IPS-20b (cell line): ENCODE measurements at regions not wholly inside any gene's neighbourhood (a gene's known extent, or its start where the extent isn't known, plus 50 kb on each side); places are given as distances from the start of the nearest gene placed in this dataset.

Experiments used
- H3K27ac ChIP-seq: one replicate; pipeline ENCODE4 v1.5.1; 2013; ENCODE audit warnings: low read length
- H3K27me3 ChIP-seq: 2 replicates; pipeline ENCODE4 v1.6.1; 2013; ENCODE audit warnings: mild to moderate bottlenecking, low read length, inconsistent platforms; ENCODE audit not compliant: insufficient read depth
- H3K36me3 ChIP-seq: 2 replicates; pipeline ENCODE4 v1.6.1; 2013; ENCODE audit warnings: low read depth, mild to moderate bottlenecking, inconsistent platforms, low read length, moderate library complexity; ENCODE audit not compliant: insufficient read depth
- H3K4me1 ChIP-seq: 2 replicates; pipeline ENCODE4 v1.6.1; 2013; ENCODE audit warnings: mild to moderate bottlenecking, control low read depth, inconsistent platforms, low read length, moderate library complexity; ENCODE audit not compliant: insufficient read depth
- H3K4me3 ChIP-seq: 2 replicates; pipeline ENCODE4 v1.5.1; 2013; ENCODE audit warnings: mild to moderate bottlenecking, low read length, inconsistent platforms
- H3K9ac ChIP-seq: 2 replicates; pipeline ENCODE4 v1.6.1; 2013; ENCODE audit warnings: low read depth, mild to moderate bottlenecking, inconsistent platforms, low read length, moderate library complexity
- H3K9me3 ChIP-seq: 2 replicates; pipeline ENCODE4 v1.6.1; 2013; ENCODE audit warnings: mild to moderate bottlenecking, low read depth, low read length, inconsistent platforms; ENCODE audit not compliant: insufficient read depth

GRCh38 chr5:125152461-125153189, 406.2 kb upstream of the ZNF608 start:
- Histone ChIP-seq H3K4me1 (peaks cover 16% of the 10 kb centered on the region; the same call in 1 of the 2 replicates), H3K27ac (no peak overlapping the region), H3K9ac (no peak overlapping the region), H3K9me3 (no peaks in the 10 kb centered on the region), H3K27me3 (no peaks in the 10 kb centered on the region), H3K4me3 (no peak overlapping the region), H3K36me3 (no peaks in the 10 kb centered on the region)

GRCh38 chr5:125153231-125153630, 406.8 kb upstream of the ZNF608 start:
- Histone ChIP-seq H3K9ac (no peak overlapping the region), H3K4me3 (no peak overlapping the region), H3K27me3 (no peaks in the 10 kb centered on the region), H3K9me3 (no peaks in the 10 kb centered on the region), H3K27ac (no peak overlapping the region), H3K36me3 (no peaks in the 10 kb centered on the region), H3K4me1 (peaks cover 16% of the 10 kb centered on the region; the same call in 1 of the 2 replicates)

GRCh38 chr5:125154301-125155110, 408.1 kb upstream of the ZNF608 start:
- Histone ChIP-seq H3K27me3 (no peaks in the 10 kb centered on the region), H3K9me3 (no peaks in the 10 kb centered on the region), H3K27ac (no peak overlapping the region), H3K4me3 (no peak overlapping the region), H3K36me3 (no peaks in the 10 kb centered on the region), H3K9ac (no peak overlapping the region), H3K4me1 (peaks cover 16% of the 10 kb centered on the region; the same call in 1 of the 2 replicates)

GRCh38 chr5:125160787-125161502, 414.5 kb upstream of the ZNF608 start:
- no peak overlapping the region for H3K4me3 ChIP-seq
- no peaks in the 10 kb centered on the region for H3K36me3 ChIP-seq
- H3K9ac ChIP-seq = peak overlapping the region; percentile 7; the same call in 1 of the 2 replicates
- H3K27me3 ChIP-seq = no peaks in the 10 kb centered on the region
- H3K4me1 ChIP-seq = peaks cover 6% of the 10 kb centered on the region
- no peak overlapping the region for H3K27ac ChIP-seq
- H3K9me3 ChIP-seq = peaks cover 17% of the 10 kb centered on the region

- no peak overlapping the region for H3K27ac ChIP-seq
- no peaks in the 10 kb centered on the region for H3K36me3 ChIP-seq
- no peaks in the 10 kb centered on the region for H3K27me3 ChIP-seq
- no peak overlapping the region for H3K4me3 ChIP-seq
- peaks cover 27% of the 10 kb centered on the region for H3K9me3 ChIP-seq
- no peak overlapping the region for H3K9ac ChIP-seq
- peaks cover 6% of the 10 kb centered on the region for H3K4me1 ChIP-seq
These were observed 416.3 kb upstream of the ZNF608 start for GRCh38 chr5:125162714-125163113.

- Histone ChIP-seq H3K9ac (no peak overlapping the region), H3K4me1 (no peaks in the 10 kb centered on the region), H3K4me3 (no peak overlapping the region), H3K27me3 (no peaks in the 10 kb centered on the region), H3K27ac (no peak overlapping the region), H3K9me3 (peaks cover 22% of the 10 kb centered on the region), H3K36me3 (no peaks in the 10 kb centered on the region)
These were observed 423.0 kb upstream of the ZNF608 start for GRCh38 chr5:125169396-125169795.

- Histone ChIP-seq H3K27me3 (no peaks in the 10 kb centered on the region), H3K27ac (no peak overlapping the region), H3K9me3 (peaks cover 13% of the 10 kb centered on the region), H3K4me1 (no peaks in the 10 kb centered on the region), H3K9ac (no peak overlapping the region), H3K4me3 (no peak overlapping the region), H3K36me3 (no peaks in the 10 kb centered on the region)
These were observed 425.2 kb upstream of the ZNF608 start for GRCh38 chr5:125171641-125172040.

- H3K4me3 ChIP-seq = no peak overlapping the region
- no peaks in the 10 kb centered on the region for H3K27me3 ChIP-seq
- H3K9ac ChIP-seq = no peak overlapping the region
- no peak overlapping the region for H3K27ac ChIP-seq
- H3K4me1 ChIP-seq = peaks cover under 1% of the 10 kb centered on the region; the same call in 1 of the 2 replicates
- H3K9me3 ChIP-seq = no peaks in the 10 kb centered on the region
- H3K36me3 ChIP-seq = no peaks in the 10 kb centered on the region
These were observed 429.0 kb upstream of the ZNF608 start for GRCh38 chr5:125175348-125176004.

- H3K4me3 ChIP-seq = no peak overlapping the region
- no peak overlapping the region for H3K27ac ChIP-seq
- H3K36me3 ChIP-seq = no peaks in the 10 kb centered on the region
- no peaks in the 10 kb centered on the region for H3K27me3 ChIP-seq
- H3K9ac ChIP-seq = no peak overlapping the region
- H3K9me3 ChIP-seq = no peaks in the 10 kb centered on the region
- H3K4me1 ChIP-seq = peaks cover 4% of the 10 kb centered on the region; the same call in 1 of the 2 replicates
These were observed 429.6 kb upstream of the ZNF608 start for GRCh38 chr5:125176005-125176390.

GRCh38 chr5:125177340-125177739, 430.9 kb upstream of the ZNF608 start:
- peaks cover 4% of the 10 kb centered on the region; the same call in 1 of the 2 replicates for H3K4me1 ChIP-seq
- no peaks in the 10 kb centered on the region for H3K9me3 ChIP-seq
- no peak overlapping the region for H3K4me3 ChIP-seq
- no peaks in the 10 kb centered on the region for H3K27me3 ChIP-seq
- no peak overlapping the region for H3K27ac ChIP-seq
- no peak overlapping the region for H3K9ac ChIP-seq
- H3K36me3 ChIP-seq = no peaks in the 10 kb centered on the region

GRCh38 chr5:125179612-125180011, 433.2 kb upstream of the ZNF608 start:
- no peaks in the 10 kb centered on the region for H3K36me3 ChIP-seq
- no peak overlapping the region for H3K4me3 ChIP-seq
- H3K9ac ChIP-seq = no peak overlapping the region
- H3K27me3 ChIP-seq = no peaks in the 10 kb centered on the region
- peaks cover 4% of the 10 kb centered on the region; the same call in 1 of the 2 replicates for H3K4me1 ChIP-seq
- H3K9me3 ChIP-seq = no peaks in the 10 kb centered on the region
- H3K27ac ChIP-seq = no peak overlapping the region
